Hepatocyte (in vitro differentiated cells): ENCODE measurements at regions not wholly inside any gene's neighbourhood (a gene's known extent, or its start where the extent isn't known, plus 50 kb on each side); places are given as distances from the start of the nearest gene placed in this dataset.

Experiments
- EZH2 ChIP-seq: fragments of 200-600 bp; sonication (generic); IDR thresholded peaks from 2 replicates; pipeline ENCODE4 v1.6.1; 2016; ENCODE audit warnings: antibody characterized with exemption, mild to moderate bottlenecking, borderline replicate concordance
- EZH2phosphoT487 ChIP-seq: fragments of 200-600 bp; sonication (generic); IDR thresholded peaks from one replicate; pipeline ENCODE4 v1.6.1; 2018; ENCODE audit warnings: antibody characterized with exemption, mild to moderate bottlenecking, low read depth, moderate library complexity; ENCODE audit not compliant: unreplicated experiment, severe bottlenecking
- TF ChIP-seq, protein P1 (sequence below): fragments of 200-600 bp; sonication (generic); IDR thresholded peaks from 2 replicates; pipeline ENCODE4 v1.5.1; 2016; ENCODE audit warnings: antibody characterized with exemption, mild to moderate bottlenecking; ENCODE audit not compliant: poor library complexity

DNA sequence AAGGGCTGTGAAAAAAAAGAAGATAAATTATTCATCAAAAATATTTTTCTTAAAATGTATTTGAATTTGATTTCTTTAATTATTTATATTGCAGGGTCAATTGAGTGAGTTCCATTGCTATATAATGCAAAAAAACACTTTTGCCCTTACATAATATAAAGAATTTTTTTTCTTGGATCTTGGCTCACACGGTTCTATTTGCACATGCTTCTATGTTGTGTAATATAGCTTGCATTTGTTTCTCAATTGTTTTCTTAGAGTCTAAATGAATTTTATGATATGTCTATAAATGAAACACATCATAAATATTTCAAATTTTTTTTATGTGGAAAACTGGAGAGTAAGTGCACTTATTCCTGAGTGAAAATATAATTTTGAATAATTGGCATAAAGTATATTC is 694.2 kb downstream of the SLC6A15 start:
- TF ChIP-seq, protein P1, sequence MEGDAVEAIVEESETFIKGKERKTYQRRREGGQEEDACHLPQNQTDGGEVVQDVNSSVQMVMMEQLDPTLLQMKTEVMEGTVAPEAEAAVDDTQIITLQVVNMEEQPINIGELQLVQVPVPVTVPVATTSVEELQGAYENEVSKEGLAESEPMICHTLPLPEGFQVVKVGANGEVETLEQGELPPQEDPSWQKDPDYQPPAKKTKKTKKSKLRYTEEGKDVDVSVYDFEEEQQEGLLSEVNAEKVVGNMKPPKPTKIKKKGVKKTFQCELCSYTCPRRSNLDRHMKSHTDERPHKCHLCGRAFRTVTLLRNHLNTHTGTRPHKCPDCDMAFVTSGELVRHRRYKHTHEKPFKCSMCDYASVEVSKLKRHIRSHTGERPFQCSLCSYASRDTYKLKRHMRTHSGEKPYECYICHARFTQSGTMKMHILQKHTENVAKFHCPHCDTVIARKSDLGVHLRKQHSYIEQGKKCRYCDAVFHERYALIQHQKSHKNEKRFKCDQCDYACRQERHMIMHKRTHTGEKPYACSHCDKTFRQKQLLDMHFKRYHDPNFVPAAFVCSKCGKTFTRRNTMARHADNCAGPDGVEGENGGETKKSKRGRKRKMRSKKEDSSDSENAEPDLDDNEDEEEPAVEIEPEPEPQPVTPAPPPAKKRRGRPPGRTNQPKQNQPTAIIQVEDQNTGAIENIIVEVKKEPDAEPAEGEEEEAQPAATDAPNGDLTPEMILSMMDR, result no peak
- TF ChIP-seq EZH2, result no peak
- no peak for TF ChIP-seq EZH2phosphoT487
